ENCODE measurements at regions not wholly inside any gene's neighbourhood (a gene's known extent, or its start where the extent isn't known, plus 50 kb on each side); places are given as distances from the start of the nearest gene placed in this dataset.

GRCh38 chr14:56998728-56999127 is 188.4 kb upstream of the OTX2 start:
- H3K9me1 ChIP-seq (replicated peaks; ENCODE audit: control insufficient read depth, extremely low read depth, insufficient read depth, low read length), result no peaks in the 10 kb centered on the region
- dilution Hi-C loops (cut with MboI; ENCODE audit: extremely low pct_ligation_motif_present, low sequenced_read_pairs) (no loop called here), intact Hi-C loops (cut with micrococcal nuclease) (no loop called here)
- ChIA-PET CTCF (no interaction called here), POLR2A (no interaction called here)
- H3K4me3 ChIP-seq (replicated peaks in 1 of 3; ENCODE audit: insufficient read depth in 1 of 3, low read depth in 1 of 3, low read length in 3 of 3), result no peak overlapping the region
- no peaks in the 10 kb centered on the region for H3K4me1 ChIP-seq (ENCODE audit: control insufficient read depth, extremely low read depth, insufficient read depth, low read length)
- no peak overlapping the region for H3K9ac ChIP-seq (replicated peaks; ENCODE audit: extremely low read depth, insufficient read depth, low read length)
- TF ChIP-seq GATA2 (IDR thresholded peaks at IDR 0.05; ENCODE audit: insufficient read depth, insufficient read length, low read depth, low read length), result no peak
- no peak for TF ChIP-seq MYC (IDR thresholded peaks at IDR 0.05; ENCODE audit: low read depth, low read length)
- TF ChIP-seq POLR2AphosphoS5 (IDR thresholded peaks at IDR 0.05; ENCODE audit: insufficient read depth, low read depth, low read length), result no peak
- no peak for TF ChIP-seq FOS (IDR thresholded peaks at IDR 0.05; ENCODE audit: borderline replicate concordance, insufficient read depth, low read length)
- no peak for TF ChIP-seq CTCF (IDR thresholded peaks at IDR 0.05; ENCODE audit: extremely low read depth in 1 of 2, insufficient read depth in 1 of 2, low read depth in 1 of 2, low read length in 2 of 2)
- no peak for TF ChIP-seq MAX (IDR thresholded peaks at IDR 0.05; ENCODE audit: insufficient read depth, insufficient read length)
- TF ChIP-seq EZH2 (IDR thresholded peaks at IDR 0.05; ENCODE audit: borderline replicate concordance, low read depth, low read length, severe bottlenecking), result no peak
- TF ChIP-seq POLR2A (IDR thresholded peaks at IDR 0.05; ENCODE audit: low read depth, low read length), result no peak
- H3K36me3 ChIP-seq (ENCODE audit: control insufficient read depth in 2 of 2, extremely low read depth in 1 of 2, insufficient read depth in 2 of 2, low read length in 2 of 2), result no peaks in the 10 kb centered on the region
- no TSS peak for BruUV-seq (replicated peaks)
- DNase-seq (ENCODE audit: low read depth, low spot score) (no peak), FAIRE-seq (no peak)
- no peak overlapping the region for H3K27ac ChIP-seq (ENCODE audit: insufficient read depth, low read depth, low read length)
- no peaks in the 10 kb centered on the region for H4K20me1 ChIP-seq (replicated peaks; ENCODE audit: control insufficient read depth, extremely low read depth, insufficient read depth, low read length)
- H2AFZ ChIP-seq (ENCODE audit: low read depth, low read length), result no peak overlapping the region
- H3K79me2 ChIP-seq (ENCODE audit: control insufficient read depth, insufficient read depth, low read length), result no peaks in the 10 kb centered on the region
- no peaks in the 10 kb centered on the region for H3K9me3 ChIP-seq (replicated peaks; ENCODE audit: control insufficient read depth, insufficient read depth, low read length)
- no peak overlapping the region for H3K4me2 ChIP-seq (ENCODE audit: insufficient read depth, low read length)
- H3K27me3 ChIP-seq (ENCODE audit: control insufficient read depth in 2 of 2, insufficient read depth in 2 of 2, low read length in 2 of 2), result no peaks in the 10 kb centered on the region
